GM19395 (cell line): ENCODE measurements at regions not wholly inside any gene's neighbourhood (a gene's known extent, or its start where the extent isn't known, plus 50 kb on each side); places are given as distances from the start of the nearest gene placed in this dataset.

Experiments used
- ATAC-seq: cut with Tn5 transposase; IDR thresholded peaks from one replicate; pipeline ENCODE4 v1.9.1; 2021; ENCODE audit warnings: mild to moderate bottlenecking, moderate library complexity; ENCODE audit not compliant: unreplicated experiment

DNA sequence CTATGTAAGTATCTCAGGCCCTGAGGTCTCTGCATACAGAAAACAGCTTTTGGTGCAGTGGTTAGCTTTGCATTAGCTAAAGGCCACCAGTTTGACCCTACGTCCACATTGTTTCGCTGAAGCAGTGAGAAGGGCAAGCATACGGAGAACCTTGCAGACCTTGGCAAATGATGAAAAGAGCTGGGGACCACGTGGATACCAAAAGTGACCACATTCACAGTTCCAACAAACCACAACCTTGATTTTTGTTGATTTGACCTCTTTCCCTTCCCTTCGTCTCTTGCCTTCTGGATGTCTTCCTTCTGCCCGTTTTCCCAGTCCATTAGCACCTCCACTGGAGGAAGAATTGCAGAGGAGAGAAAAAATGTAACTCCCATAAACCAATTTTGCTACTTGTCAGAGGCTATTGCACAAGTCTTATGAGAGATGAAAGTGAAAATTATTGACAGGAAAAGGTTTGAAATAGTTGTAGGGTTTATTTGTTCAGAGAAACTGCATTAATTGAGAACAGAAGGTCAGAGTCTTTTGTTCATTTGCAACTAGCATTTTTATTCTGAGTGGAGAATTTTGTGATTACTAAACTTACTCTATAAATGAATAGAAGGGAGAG, 293.9 kb upstream of the HTR2A start:
- ATAC-seq = no peak

DNA sequence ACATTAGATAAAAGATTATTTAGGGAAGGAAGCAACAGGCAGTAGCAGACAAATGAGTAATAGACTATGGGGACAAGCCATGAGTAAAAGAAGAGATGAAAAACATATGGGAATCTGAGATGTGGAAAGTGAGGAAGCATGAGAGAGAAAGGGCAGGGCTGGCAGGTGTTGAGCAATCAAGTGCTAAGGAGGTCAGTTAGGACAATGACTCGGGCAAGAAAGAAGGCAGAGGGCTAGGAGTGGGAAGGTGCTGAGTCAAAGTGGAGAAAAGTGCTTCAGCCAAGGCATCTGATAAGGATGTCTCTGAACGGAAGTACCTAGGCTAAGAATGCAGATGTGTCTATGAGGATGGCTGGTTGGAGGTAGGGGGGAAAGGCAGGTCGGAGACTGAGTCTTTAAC, 291.9 kb upstream of the HTR2A start:
- no peak for ATAC-seq

DNA sequence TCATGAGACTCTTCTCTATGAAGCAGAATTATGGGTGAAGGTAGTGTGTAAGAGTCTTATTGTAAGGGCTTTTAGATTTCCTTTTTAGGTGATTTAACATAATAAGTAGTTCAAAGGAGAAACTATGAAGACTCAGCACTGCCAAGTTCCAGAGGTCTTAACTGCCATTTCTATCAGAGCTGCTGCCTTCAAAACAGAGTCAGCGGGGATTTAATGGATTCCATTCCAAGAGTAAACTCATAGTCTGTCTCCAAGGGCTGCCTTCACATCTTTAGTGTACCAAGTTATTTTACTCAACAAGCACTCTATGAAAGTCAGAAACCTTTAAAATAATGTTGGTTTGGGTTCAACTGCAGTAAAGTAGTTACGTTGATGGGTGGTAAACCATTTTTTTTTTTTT, 289.6 kb upstream of the HTR2A start:
- ATAC-seq = no peak

DNA sequence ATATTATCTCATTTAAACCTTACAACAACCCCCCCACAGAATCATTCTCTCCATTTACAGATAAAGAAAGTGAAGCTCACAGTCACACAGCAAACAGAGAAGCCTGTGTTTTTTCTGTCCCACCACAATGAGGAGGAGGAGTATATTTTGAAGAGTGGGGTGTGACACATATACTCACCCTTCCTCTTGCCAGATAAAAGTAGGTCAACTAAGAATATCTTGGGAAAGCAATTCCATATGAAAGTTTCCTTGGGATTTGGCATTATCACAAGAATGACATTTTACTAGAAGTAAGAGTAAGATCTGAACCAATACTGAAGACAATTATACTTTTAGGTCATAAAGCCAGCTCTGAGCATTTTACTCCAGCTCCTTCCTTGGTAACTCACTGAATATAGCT, 287.5 kb upstream of the HTR2A start:
- no peak for ATAC-seq

DNA sequence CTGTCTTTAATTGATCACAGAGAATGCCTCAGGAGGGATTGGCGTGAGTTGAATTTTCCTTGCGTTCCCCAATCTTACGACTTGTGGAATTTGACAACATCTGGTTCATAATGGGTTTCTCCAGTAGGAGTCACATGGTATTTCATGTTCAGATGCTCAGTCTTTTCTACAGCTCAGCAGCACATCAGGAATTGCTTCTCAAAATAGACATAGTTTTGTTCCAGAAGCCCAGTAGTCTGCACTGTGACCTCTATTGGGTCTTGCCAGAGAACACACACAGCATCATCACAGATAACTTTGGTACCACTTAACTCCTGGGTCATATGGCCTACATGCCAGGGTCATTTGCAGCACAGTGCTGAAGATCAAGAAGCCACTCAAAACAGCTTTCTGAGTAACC, 282.5 kb upstream of the HTR2A start:
- no peak for ATAC-seq

- ATAC-seq = no peak
Measured at GRCh38 chr13:47178090-47178950, 281.5 kb upstream of the HTR2A start.

- ATAC-seq = no peak
Measured at GRCh38 chr13:47175172-47175866, 278.5 kb upstream of the HTR2A start.

DNA sequence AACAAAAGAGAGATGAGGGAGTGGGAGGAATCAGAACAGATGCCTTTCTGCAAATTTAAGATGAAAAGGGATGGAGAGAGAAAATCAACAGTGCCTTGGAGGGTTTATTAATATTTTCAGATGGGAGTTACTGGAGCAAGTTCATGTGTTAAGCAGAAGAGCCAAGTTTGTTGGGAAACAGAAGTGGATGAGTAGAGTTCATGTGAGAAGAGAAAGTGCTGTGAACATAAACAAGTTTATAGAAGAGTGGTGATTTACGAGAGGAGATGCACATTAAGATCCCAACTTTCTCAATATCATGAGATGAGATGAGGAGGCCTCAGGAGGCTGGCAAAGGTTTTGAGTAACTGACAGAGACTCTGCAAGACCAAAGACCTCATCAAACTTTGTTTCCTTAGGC, 274.1 kb upstream of the HTR2A start:
- no peak for ATAC-seq

- ATAC-seq = no peak
Measured at GRCh38 chr13:47168618-47169017, 271.8 kb upstream of the HTR2A start.

GRCh38 chr13:47168066-47168465, 271.2 kb upstream of the HTR2A start:
- ATAC-seq = no peak

DNA sequence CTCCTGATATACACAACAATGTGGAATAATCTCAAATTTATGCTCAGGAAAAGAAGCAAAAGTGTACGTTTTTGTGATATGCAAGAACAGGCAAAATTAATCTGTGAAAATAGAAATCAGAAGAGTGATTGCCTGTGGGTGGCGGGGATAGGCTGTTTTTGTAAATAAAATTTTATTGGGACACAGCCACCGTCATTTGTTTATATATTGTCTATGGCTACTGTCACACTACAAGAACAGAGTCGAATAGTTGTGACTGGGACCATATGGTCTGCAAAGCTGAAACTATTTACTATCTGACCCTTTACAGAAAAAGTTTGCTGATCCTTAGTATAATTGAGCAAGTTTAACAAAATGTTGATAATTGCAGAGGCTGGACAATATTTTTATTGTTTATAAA, 269.5 kb upstream of the HTR2A start:
- ATAC-seq = no peak

DNA sequence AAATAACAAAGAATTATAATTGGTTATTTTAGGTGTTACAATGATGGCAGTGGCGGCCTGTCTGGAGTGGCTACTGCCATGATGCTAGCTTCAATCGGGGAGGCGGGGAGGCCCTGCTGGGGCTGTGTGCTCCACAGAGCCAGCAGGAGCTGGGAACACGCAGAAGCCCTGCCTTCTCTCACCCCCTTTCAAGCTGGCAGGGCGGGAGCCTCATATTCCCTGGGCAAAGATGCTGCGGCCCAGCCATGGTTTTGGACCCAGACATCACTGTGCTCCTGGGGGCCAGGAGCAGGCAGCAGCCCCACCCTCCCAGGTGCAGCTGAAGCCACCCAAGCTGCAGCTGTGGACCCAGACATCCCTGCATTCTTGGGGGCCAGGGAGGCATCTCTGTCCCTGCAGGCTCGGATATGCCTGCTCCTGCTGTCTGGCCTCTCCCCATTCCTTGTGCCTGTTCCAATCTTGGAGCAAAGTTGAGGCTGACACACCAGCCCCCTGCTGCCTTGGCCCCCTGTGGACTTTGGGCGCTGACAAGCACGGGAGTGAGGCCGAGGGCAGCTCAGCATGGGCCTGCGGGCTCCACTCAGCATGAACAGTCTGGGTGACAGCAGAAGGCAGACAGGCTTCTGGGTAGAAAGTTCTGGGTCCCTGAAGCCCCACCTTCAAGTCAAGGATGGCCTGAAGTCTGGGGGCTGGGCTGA, 263.1 kb upstream of the HTR2A start:
- no peak for ATAC-seq

GRCh38 chr13:47158593-47158992, 261.7 kb upstream of the HTR2A start:
- ATAC-seq = no peak

DNA sequence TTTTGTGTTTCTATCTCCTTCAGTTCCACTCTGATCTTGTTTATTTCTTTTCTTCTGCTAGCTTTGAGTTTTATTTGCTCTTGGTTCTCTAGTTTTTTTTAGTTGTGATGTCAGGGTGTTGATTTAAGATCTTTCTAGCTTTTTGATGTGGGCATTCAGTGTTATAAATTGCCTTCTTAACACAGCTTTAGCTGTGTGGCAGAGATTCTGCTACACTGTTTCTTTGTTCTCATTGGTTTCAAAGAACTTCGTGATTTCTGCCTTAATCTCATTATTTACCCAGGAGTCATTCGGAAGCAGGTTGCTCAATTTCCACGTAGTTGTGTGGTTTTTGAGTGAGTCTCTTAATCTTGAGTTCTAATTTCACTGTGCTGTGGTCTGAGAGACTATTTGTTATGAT, 251.7 kb upstream of the HTR2A start:
- no peak for ATAC-seq

DNA sequence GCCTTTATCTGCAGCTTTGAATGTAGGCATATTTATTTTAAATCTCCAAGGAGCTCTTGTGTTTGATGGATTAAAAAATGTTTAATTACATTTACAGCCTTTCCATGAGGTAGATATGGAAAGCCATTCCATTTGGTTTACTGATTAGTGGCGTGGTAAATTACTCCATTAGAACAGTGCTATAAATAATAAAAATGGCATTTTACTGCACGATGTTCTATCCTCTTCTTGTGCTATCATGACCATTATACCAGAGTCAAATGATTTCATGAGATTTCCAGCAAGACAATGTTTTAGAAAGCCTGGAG, 250.9 kb upstream of the HTR2A start:
- ATAC-seq = no peak

- ATAC-seq = peak; percentile 99
Measured at GRCh38 chr13:47146991-47147811, 250.3 kb upstream of the HTR2A start.

DNA sequence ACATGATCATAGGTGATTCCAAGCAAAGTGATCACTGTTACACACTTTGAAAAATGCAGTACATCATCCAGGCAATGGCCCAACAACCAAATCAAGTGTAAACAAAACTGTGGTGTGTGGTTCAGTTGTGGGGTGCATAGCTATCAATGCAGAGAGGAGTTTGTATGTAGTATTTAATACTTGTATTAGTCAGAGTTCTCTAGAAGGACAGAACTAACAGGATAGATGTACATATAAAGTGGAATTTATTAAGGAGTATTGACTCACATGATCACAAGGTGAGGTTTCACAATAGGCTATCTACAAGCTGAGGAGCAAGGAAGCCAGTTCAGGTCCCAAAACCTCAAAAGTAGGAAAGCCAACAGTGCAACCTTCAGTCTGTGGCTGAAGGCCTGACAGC, 249.3 kb upstream of the HTR2A start:
- no peak for ATAC-seq

GRCh38 chr13:47144782-47145181, 247.9 kb upstream of the HTR2A start:
- no peak for ATAC-seq

GRCh38 chr13:47142105-47142504, 245.3 kb upstream of the HTR2A start:
- no peak for ATAC-seq

DNA sequence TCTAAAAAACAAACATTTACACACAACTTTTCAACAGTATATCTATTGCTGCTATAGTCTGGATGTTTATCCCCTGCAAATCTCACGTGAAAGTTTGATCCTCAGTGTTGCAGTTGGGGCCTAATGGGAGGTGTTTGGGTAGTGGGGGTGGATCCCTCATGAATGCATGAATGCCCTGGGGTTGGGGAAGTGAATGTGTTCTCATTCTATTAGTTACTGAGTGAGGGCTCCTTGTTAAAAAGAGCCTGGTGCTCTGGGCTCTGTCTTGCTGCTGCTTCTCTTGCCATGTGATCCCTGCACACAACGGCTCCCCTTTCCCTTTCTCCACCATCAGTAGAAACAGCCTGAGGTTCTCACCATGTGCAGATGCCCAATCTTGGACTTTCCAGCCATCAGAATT, 242.7 kb upstream of the HTR2A start:
- ATAC-seq = peak; percentile 63

GRCh38 chr13:47136504-47136941, 239.7 kb upstream of the HTR2A start:
- ATAC-seq = no peak
